ENCODE measurements at regions not wholly inside any gene's neighbourhood (a gene's known extent, or its start where the extent isn't known, plus 50 kb on each side); places are given as distances from the start of the nearest gene placed in this dataset.
"Not testable (repeated sequence)": the region's sequence is repeated elsewhere in the genome, so short reads cannot be mapped to it uniquely, and the experiment has no call there.

DNA sequence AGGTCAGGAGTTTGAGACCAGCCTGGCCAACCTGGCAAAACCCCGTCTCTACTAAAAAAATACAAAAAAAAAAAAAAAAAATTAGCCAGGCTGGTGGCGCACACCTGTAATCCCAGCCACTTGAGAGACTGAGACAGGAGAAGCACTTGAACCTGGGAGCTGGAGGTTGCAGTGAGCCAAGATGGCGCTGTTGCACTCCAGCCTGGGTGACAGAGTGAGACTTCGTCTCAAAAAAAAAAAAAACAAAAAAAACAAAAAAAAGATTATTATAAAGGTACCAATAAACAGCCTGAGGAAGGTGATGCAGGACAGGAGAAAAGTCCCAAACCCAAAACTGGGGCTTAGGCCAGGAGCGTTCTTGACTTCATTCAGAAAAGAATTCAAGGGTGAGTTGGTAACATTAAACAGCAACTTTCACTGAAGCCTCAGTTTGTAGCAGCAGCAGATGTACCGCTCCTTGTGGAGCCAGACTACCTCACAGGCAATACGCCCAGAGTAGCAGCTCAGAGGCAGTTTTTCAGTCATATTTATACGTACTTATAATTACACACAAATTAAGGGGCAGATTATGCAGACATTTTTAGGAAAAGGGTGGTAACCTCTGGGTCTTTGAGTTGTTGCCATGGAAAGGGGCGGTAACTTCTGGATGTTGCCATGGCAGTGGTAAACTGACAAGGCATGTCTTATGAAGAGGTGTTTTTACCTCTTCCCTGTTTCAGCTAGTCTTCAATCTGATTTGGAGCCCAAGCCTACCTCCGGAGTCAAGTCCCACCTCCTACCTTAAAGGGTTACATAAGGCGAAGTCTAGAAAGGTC is 1596.6 kb upstream of the CELF4 start:
- no peak for DNase-seq (ENCODE audit: low read depth in 2 of 2)

DNA sequence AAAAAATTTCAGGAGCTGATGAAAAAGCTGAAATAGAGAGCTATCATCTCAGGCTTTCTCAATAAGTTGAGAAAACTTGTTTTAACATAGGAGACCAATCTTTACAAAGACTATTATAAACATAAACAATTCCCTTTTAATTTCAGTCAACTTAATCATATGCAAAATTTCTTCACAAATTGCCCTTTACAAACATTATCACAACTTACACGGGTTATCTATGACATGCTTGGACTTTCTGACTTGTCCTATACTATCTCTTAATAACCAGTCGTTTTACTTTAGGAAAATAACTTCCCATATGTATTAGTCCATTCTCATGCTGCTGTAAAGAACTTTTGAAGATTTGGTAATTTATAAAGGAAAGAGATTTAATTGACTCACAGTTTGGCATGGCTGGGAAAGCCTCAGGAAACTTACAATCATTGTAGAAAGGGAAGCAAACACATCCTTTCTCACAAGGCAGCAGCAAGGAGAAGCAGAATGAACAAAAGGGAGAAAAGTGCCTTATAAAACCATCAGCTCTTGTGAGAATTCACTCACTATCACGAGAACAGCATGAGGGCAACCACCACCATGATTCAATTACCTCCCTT is 1583.7 kb upstream of the CELF4 start:
- DNase-seq (ENCODE audit: low read depth in 2 of 2): no peak
- H3K4me3 ChIP-seq (replicated peaks in 1 of 2; ENCODE audit: low read depth in 2 of 2, low read length in 2 of 2): no peak overlapping the region
- TF ChIP-seq, protein P1, sequence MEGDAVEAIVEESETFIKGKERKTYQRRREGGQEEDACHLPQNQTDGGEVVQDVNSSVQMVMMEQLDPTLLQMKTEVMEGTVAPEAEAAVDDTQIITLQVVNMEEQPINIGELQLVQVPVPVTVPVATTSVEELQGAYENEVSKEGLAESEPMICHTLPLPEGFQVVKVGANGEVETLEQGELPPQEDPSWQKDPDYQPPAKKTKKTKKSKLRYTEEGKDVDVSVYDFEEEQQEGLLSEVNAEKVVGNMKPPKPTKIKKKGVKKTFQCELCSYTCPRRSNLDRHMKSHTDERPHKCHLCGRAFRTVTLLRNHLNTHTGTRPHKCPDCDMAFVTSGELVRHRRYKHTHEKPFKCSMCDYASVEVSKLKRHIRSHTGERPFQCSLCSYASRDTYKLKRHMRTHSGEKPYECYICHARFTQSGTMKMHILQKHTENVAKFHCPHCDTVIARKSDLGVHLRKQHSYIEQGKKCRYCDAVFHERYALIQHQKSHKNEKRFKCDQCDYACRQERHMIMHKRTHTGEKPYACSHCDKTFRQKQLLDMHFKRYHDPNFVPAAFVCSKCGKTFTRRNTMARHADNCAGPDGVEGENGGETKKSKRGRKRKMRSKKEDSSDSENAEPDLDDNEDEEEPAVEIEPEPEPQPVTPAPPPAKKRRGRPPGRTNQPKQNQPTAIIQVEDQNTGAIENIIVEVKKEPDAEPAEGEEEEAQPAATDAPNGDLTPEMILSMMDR (IDR thresholded peaks at IDR 0.05; ENCODE audit: low read depth, low read length): no peak

More for the DNA sequence above, 1596.6 kb upstream of the CELF4 start:
- TF ChIP-seq, protein P1 (IDR thresholded peaks at IDR 0.05; ENCODE audit: low read depth, low read length): no peak
- H3K4me3 ChIP-seq (replicated peaks in 1 of 2; ENCODE audit: low read depth in 2 of 2, low read length in 2 of 2): no peak overlapping the region

- no peak for DNase-seq (ENCODE audit: low read depth in 2 of 2)
- TF ChIP-seq, protein P1 (IDR thresholded peaks at IDR 0.05; ENCODE audit: low read depth, low read length): no peak
- no peak overlapping the region for H3K4me3 ChIP-seq (replicated peaks in 1 of 2; ENCODE audit: low read depth in 2 of 2, low read length in 2 of 2)
Measured at GRCh38 chr18:39134255-39134654, 1568.7 kb upstream of the CELF4 start.

GRCh38 chr18:39127538-39127937 is 1561.9 kb upstream of the CELF4 start:
- not testable (repeated sequence) for DNase-seq (ENCODE audit: low read depth in 2 of 2)

GRCh38 chr18:39113790-39114189 is 1548.2 kb upstream of the CELF4 start:
- TF ChIP-seq, protein P1 (IDR thresholded peaks at IDR 0.05; ENCODE audit: low read depth, low read length): no peak
- DNase-seq (ENCODE audit: low read depth in 2 of 2): no peak
- H3K4me3 ChIP-seq (replicated peaks in 1 of 2; ENCODE audit: low read depth in 2 of 2, low read length in 2 of 2): no peak overlapping the region

More at GRCh38 chr18:39127538-39127937, 1561.9 kb upstream of the CELF4 start:
- H3K4me3 ChIP-seq (replicated peaks in 1 of 2; ENCODE audit: low read depth in 2 of 2, low read length in 2 of 2): not testable (repeated sequence)

GRCh38 chr18:39105104-39105503 is 1539.5 kb upstream of the CELF4 start:
- H3K4me3 ChIP-seq (replicated peaks in 1 of 2; ENCODE audit: low read depth in 2 of 2, low read length in 2 of 2): no peak overlapping the region
- DNase-seq (ENCODE audit: low read depth in 2 of 2): no peak
- TF ChIP-seq, protein P1 (IDR thresholded peaks at IDR 0.05; ENCODE audit: low read depth, low read length): no peak

DNA sequence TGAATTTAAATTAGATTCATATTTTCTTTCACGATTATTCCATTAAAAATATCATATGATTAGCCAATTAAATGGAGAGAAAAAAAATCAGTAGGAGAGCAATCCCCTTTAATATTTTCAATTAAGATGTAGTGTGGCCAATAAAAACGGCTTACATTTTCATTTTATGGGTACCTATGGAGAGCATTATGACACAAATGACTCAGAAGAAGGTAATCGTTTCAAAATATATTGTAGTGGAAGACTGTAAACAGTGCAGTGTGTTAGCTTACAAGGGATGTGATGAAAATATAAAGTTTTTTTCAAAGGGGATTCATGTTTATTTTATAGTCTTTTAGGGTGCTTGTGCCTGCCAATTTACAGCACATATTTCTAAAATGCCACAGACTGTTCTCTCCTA is 1507.4 kb upstream of the CELF4 start:
- TF ChIP-seq, protein P1 (IDR thresholded peaks at IDR 0.05; ENCODE audit: low read depth, low read length): no peak
- H3K4me3 ChIP-seq (replicated peaks in 1 of 2; ENCODE audit: low read depth in 2 of 2, low read length in 2 of 2): no peak overlapping the region
- DNase-seq (ENCODE audit: low read depth in 2 of 2): no peak
